ENCODE measurements at regions not wholly inside any gene's neighbourhood (a gene's known extent, or its start where the extent isn't known, plus 50 kb on each side); places are given as distances from the start of the nearest gene placed in this dataset.

GRCh38 chr18:10015941-10016819 lies 102.4 kb downstream of the VAPA start:
- TF ChIP-seq CTCF (conservative IDR thresholded peaks at IDR 0.05; ENCODE audit: low read depth in 2 of 2) (peak in 1 of 2 experiments; percentile 53; a peak in 2 of 4 replicates), CREB1 (CRISPR knock-in tag; IDR thresholded peaks at IDR 0.05; ENCODE audit: low read depth) (no peak)
